ENCODE measurements at regions not wholly inside any gene's neighbourhood (a gene's known extent, or its start where the extent isn't known, plus 50 kb on each side); places are given as distances from the start of the nearest gene placed in this dataset.

- BruUV-seq (replicated peaks): no TSS peak
- FAIRE-seq: no peak
- H3K36me3 ChIP-seq (replicated peaks in 1 of 2; ENCODE audit: control insufficient read depth in 1 of 2, insufficient read depth in 2 of 2, low read length in 2 of 2): no peaks in the 10 kb centered on the region
- no peaks in the 10 kb centered on the region; the same call in 1 of the 2 replicates for H3K9me3 ChIP-seq (ENCODE audit: low read length)
- H3K4me2 ChIP-seq (ENCODE audit: low read depth, low read length): no peak overlapping the region
- H3K9ac ChIP-seq (ENCODE audit: insufficient read depth, low read depth, low read length): no peak overlapping the region
- POLR2A ChIA-PET: no interaction called here
- no peak for DNase-seq (ENCODE audit: low spot score)
- no peaks in the 10 kb centered on the region; the same call in 1 of the 2 replicates for H4K20me1 ChIP-seq (ENCODE audit: insufficient read depth, low read length)
- TF ChIP-seq KDM5B (CRISPR knock-in tag; IDR thresholded peaks at IDR 0.05; ENCODE audit: borderline replicate concordance) (no peak), ZNF543 (CRISPR knock-in tag; IDR thresholded peaks at IDR 0.05) (no peak), ZNF136 (CRISPR knock-in tag; IDR thresholded peaks at IDR 0.05; ENCODE audit: low read depth) (no peak), FOSL2 (CRISPR knock-in tag; IDR thresholded peaks at IDR 0.05) (no peak), HMG20A (CRISPR knock-in tag; IDR thresholded peaks at IDR 0.05; ENCODE audit: borderline replicate concordance) (no peak), CHD4 (IDR thresholded peaks at IDR 0.05; ENCODE audit: borderline replicate concordance, low read length) (no peak), ZNF713 (CRISPR knock-in tag; IDR thresholded peaks at IDR 0.05) (no peak)
- no peaks in the 10 kb centered on the region for H3K4me1 ChIP-seq (ENCODE audit: insufficient read depth, low read length)
- no peak overlapping the region for H3K27ac ChIP-seq (ENCODE audit: extremely low read length, insufficient read depth, low read length)
- CTCF ChIA-PET (ENCODE audit: low intra/inter-chr PET ratio, low total read pairs): no interaction called here
- no peaks in the 10 kb centered on the region for H3K79me2 ChIP-seq (ENCODE audit: insufficient read depth, low read length)
- H3K4me3 ChIP-seq (replicated peaks in 1 of 3; ENCODE audit: insufficient read depth in 1 of 3, low read depth in 2 of 3, low read length in 3 of 3): no peak overlapping the region
- WGBS (ENCODE audit: low lambda C conversion rate): 28% methylated on average over 2 of the region's 2 CpGs
- no peaks in the 10 kb centered on the region for H3K27me3 ChIP-seq (ENCODE audit: control insufficient read depth in 1 of 2, insufficient read depth in 2 of 2, low read length in 2 of 2)
- no peak for ATAC-seq
- in situ Hi-C loops (cut with HindIII; ENCODE audit: extremely low pct_ligation_motif_present, low pct_unique_long_range_greater_than_20kb): no loop called here
- intact Hi-C loops (cut with micrococcal nuclease; ENCODE audit: unreplicated experiment): no loop called here
- no peak overlapping the region for H2AFZ ChIP-seq (ENCODE audit: low read length)
These were observed 1017.0 kb upstream of the TENM4 start for GRCh38 chr11:80457823-80458222.

GRCh38 chr11:80455818-80456217 is 1015.0 kb upstream of the TENM4 start:
- no peak for TF ChIP-seq ZNF318 (CRISPR knock-in tag; IDR thresholded peaks at IDR 0.05)
- TF ChIP-seq MAFK (conservative IDR thresholded peaks at IDR 0.05 in 1 of 2, IDR thresholded peaks at IDR 0.05 in 1 of 2; ENCODE audit: low read length in 2 of 2): peak; percentile 51 to 82
- TF ChIP-seq MAFF (IDR thresholded peaks at IDR 0.05; ENCODE audit: low read depth, low read length): peak; percentile 50; the same call in 1 of the 2 replicates
- no peak for TF ChIP-seq ZNF674 (CRISPR knock-in tag; IDR thresholded peaks at IDR 0.05; ENCODE audit: low read depth)
- intact Hi-C loops (cut with micrococcal nuclease; ENCODE audit: unreplicated experiment): no loop called here
- ATAC-seq: no peak

More at GRCh38 chr11:80455818-80456217, 1015.0 kb upstream of the TENM4 start:
- no peaks in the 10 kb centered on the region for H3K36me3 ChIP-seq (replicated peaks in 1 of 2; ENCODE audit: control insufficient read depth in 1 of 2, insufficient read depth in 2 of 2, low read length in 2 of 2)
- no peak overlapping the region for H2AFZ ChIP-seq (ENCODE audit: low read length)
- no peak overlapping the region for H3K4me3 ChIP-seq (replicated peaks in 1 of 3; ENCODE audit: insufficient read depth in 1 of 3, low read depth in 2 of 3, low read length in 3 of 3)
- WGBS (ENCODE audit: low lambda C conversion rate): 6% methylated on average over 1 of the region's 1 CpG
- no peak for FAIRE-seq
- in situ Hi-C loops (cut with HindIII; ENCODE audit: extremely low pct_ligation_motif_present, low pct_unique_long_range_greater_than_20kb): no loop called here
- CTCF ChIA-PET (ENCODE audit: low intra/inter-chr PET ratio, low total read pairs): no interaction called here
- no TSS peak for BruUV-seq (replicated peaks)
- H3K4me1 ChIP-seq (ENCODE audit: insufficient read depth, low read length): no peaks in the 10 kb centered on the region
- no peaks in the 10 kb centered on the region for H3K79me2 ChIP-seq (ENCODE audit: insufficient read depth, low read length)
- H3K9ac ChIP-seq (ENCODE audit: insufficient read depth, low read depth, low read length): no peak overlapping the region
- no peaks in the 10 kb centered on the region; the same call in 1 of the 2 replicates for H4K20me1 ChIP-seq (ENCODE audit: insufficient read depth, low read length)
- no peak for DNase-seq (ENCODE audit: low spot score)
- no peak overlapping the region for H3K4me2 ChIP-seq (ENCODE audit: low read depth, low read length)
- no peaks in the 10 kb centered on the region for H3K27me3 ChIP-seq (ENCODE audit: control insufficient read depth in 1 of 2, insufficient read depth in 2 of 2, low read length in 2 of 2)
- POLR2A ChIA-PET: no interaction called here
- no peaks in the 10 kb centered on the region for H3K9me3 ChIP-seq (ENCODE audit: low read length)
- H3K27ac ChIP-seq (ENCODE audit: extremely low read length, insufficient read depth, low read length): no peak overlapping the region
